ENCODE measurements at regions not wholly inside any gene's neighbourhood (a gene's known extent, or its start where the extent isn't known, plus 50 kb on each side); places are given as distances from the start of the nearest gene placed in this dataset.
"Not testable (repeated sequence)": the region's sequence is repeated elsewhere in the genome, so short reads cannot be mapped to it uniquely, and the experiment has no call there.

GRCh38 chr12:87015352-87015751 is 759.2 kb upstream of the MGAT4C start:
- no peak for TF ChIP-seq CTCF (IDR thresholded peaks at IDR 0.05; ENCODE audit: insufficient read depth, low read length, poor library complexity, severe bottlenecking)
- no peak for DNase-seq (ENCODE audit: low read depth)
- no peaks in the 10 kb centered on the region for H3K36me3 ChIP-seq (ENCODE audit: control insufficient read depth, insufficient read depth, low read length)
- no peak overlapping the region for H3K4me3 ChIP-seq (ENCODE audit: low read depth, low read length)
- no peaks in the 10 kb centered on the region for H3K27me3 ChIP-seq (ENCODE audit: control insufficient read depth, insufficient read depth, low read length)

GRCh38 chr12:87008785-87009384 is 752.7 kb upstream of the MGAT4C start:
- H3K4me3 ChIP-seq (ENCODE audit: low read depth, low read length): no peak overlapping the region
- no peak for DNase-seq (ENCODE audit: low read depth)
- H3K27me3 ChIP-seq (ENCODE audit: control insufficient read depth, insufficient read depth, low read length): no peaks in the 10 kb centered on the region
- TF ChIP-seq CTCF (IDR thresholded peaks at IDR 0.05; ENCODE audit: insufficient read depth, low read length, poor library complexity, severe bottlenecking): no peak
- H3K36me3 ChIP-seq (ENCODE audit: control insufficient read depth, insufficient read depth, low read length): no peaks in the 10 kb centered on the region

GRCh38 chr12:87001102-87001501 is 744.9 kb upstream of the MGAT4C start:
- TF ChIP-seq CTCF (IDR thresholded peaks at IDR 0.05; ENCODE audit: insufficient read depth, low read length, poor library complexity, severe bottlenecking): no peak
- H3K4me3 ChIP-seq (ENCODE audit: low read depth, low read length): no peak overlapping the region
- DNase-seq (ENCODE audit: low read depth): no peak
- H3K36me3 ChIP-seq (ENCODE audit: control insufficient read depth, insufficient read depth, low read length): no peaks in the 10 kb centered on the region
- no peaks in the 10 kb centered on the region for H3K27me3 ChIP-seq (ENCODE audit: control insufficient read depth, insufficient read depth, low read length)

- no peak for TF ChIP-seq CTCF (IDR thresholded peaks at IDR 0.05; ENCODE audit: insufficient read depth, low read length, poor library complexity, severe bottlenecking)
- Histone ChIP-seq H3K36me3 (ENCODE audit: control insufficient read depth, insufficient read depth, low read length) (no peaks in the 10 kb centered on the region), H3K4me3 (ENCODE audit: low read depth, low read length) (no peak overlapping the region), H3K27me3 (ENCODE audit: control insufficient read depth, insufficient read depth, low read length) (no peaks in the 10 kb centered on the region)
- no peak for DNase-seq (ENCODE audit: low read depth)
These were observed 729.1 kb upstream of the MGAT4C start for GRCh38 chr12:86985298-86985697.

- H3K4me3 ChIP-seq (ENCODE audit: low read depth, low read length); DNase-seq (ENCODE audit: low read depth); H3K36me3 ChIP-seq (ENCODE audit: control insufficient read depth, insufficient read depth, low read length); H3K27me3 ChIP-seq (ENCODE audit: control insufficient read depth, insufficient read depth, low read length): not testable (repeated sequence)
These were observed 714.4 kb upstream of the MGAT4C start for GRCh38 chr12:86970595-86970994.

GRCh38 chr12:86959766-86960458 is 703.7 kb upstream of the MGAT4C start:
- no peak for DNase-seq (ENCODE audit: low read depth)
- H3K27me3 ChIP-seq (ENCODE audit: control insufficient read depth, insufficient read depth, low read length): no peaks in the 10 kb centered on the region
- H3K36me3 ChIP-seq (ENCODE audit: control insufficient read depth, insufficient read depth, low read length): no peaks in the 10 kb centered on the region
- no peak for TF ChIP-seq CTCF (IDR thresholded peaks at IDR 0.05; ENCODE audit: insufficient read depth, low read length, poor library complexity, severe bottlenecking)
- H3K4me3 ChIP-seq (ENCODE audit: low read depth, low read length): no peak overlapping the region
